H1 (cell line): ENCODE measurements at regions not wholly inside any gene's neighbourhood (a gene's known extent, or its start where the extent isn't known, plus 50 kb on each side); places are given as distances from the start of the nearest gene placed in this dataset.
A peak's percentile ranks its signal among the peaks of the same experiment; 100 is the strongest.

Source experiments
- CTCF ChIA-PET: fragments of 300-600 bp; sonication (Branson Sonifier 250); formaldehyde crosslinking; loops from one replicate; lab custom pipeline; 2021; ENCODE audit not compliant: partially characterized antibody; lab: Charles Lee
- POLR2A ChIA-PET: fragments of 300-600 bp; sonication (Branson Sonifier 250); formaldehyde crosslinking; loops from one replicate; lab custom pipeline; 2021; ENCODE audit warnings: inconsistent platforms; ENCODE audit not compliant: partially characterized antibody; lab: Charles Lee
- DNase-seq, 2 experiments: peaks; one replicate each; pipeline versions ENCODE4 v3.0.0 to v3.0.0-alpha.2; 2010 to 2022; ENCODE audit warnings: low spot score in 2 of 2, low read depth in 1 of 2, mixed read lengths in 1 of 2
- FAIRE-seq: peaks from 2 replicates; lab custom pipeline; 2011; peaks lifted over from hg19 to GRCh38; lab: Jason Lieb, UNC
- H2AFZ ChIP-seq: 2 replicates; pipeline ENCODE4 v1.8.1; 2012; ENCODE audit warnings: low read length, inconsistent platforms
- H2AK5ac ChIP-seq: 2 replicates; pipeline ENCODE4 v1.6.1; 2013; ENCODE audit warnings: low read depth, low read length
- H2BK120ac ChIP-seq: replicated peaks from 2 replicates; pipeline ENCODE3; 2013; ENCODE audit warnings: low read depth, low read length, inconsistent platforms
- H2BK12ac ChIP-seq: 2 replicates; pipeline ENCODE4 v1.6.1; 2013; ENCODE audit warnings: low read depth, low read length
- H2BK15ac ChIP-seq: 2 replicates; pipeline ENCODE4 v1.6.1; 2013; ENCODE audit warnings: low read length
- H2BK20ac ChIP-seq: 2 replicates; pipeline ENCODE4 v1.6.1; 2013; ENCODE audit warnings: low read length
- H2BK5ac ChIP-seq: 2 replicates; pipeline ENCODE4 v1.6.1; 2013; ENCODE audit warnings: low read depth, low read length
- H3K14ac ChIP-seq: 2 replicates; pipeline ENCODE4 v1.6.1; 2013; ENCODE audit warnings: inconsistent platforms; ENCODE audit not compliant: insufficient read length
- H3K18ac ChIP-seq: 2 replicates; pipeline ENCODE4 v1.6.1; 2013; ENCODE audit warnings: low read length; ENCODE audit errors: extremely low read depth
- H3K23ac ChIP-seq: 2 replicates; pipeline ENCODE4 v1.6.1; 2013; ENCODE audit warnings: inconsistent platforms; ENCODE audit not compliant: insufficient read length
- H3K23me2 ChIP-seq: 2 replicates; pipeline ENCODE4 v1.6.1; 2013; ENCODE audit warnings: low read depth, low read length
- H3K27ac ChIP-seq: 2 replicates; pipeline ENCODE4 v1.6.1; 2011; ENCODE audit warnings: low read depth, low read length, inconsistent platforms
- H3K27me3 ChIP-seq, 4 experiments: replicated peaks in 1 of 4; 1 replicate in 1 of 4; 2 replicates in 3 of 4; pipeline versions ENCODE4 v1.6.1 to v1.8.1; 2011 to 2013; ENCODE audit warnings: low read length in 3 of 4, mild to moderate bottlenecking in 3 of 4, inconsistent platforms in 2 of 4, mixed read lengths in 2 of 4, moderate library complexity in 1 of 4; ENCODE audit not compliant: control insufficient read depth in 3 of 4, insufficient read depth in 3 of 4; ENCODE audit errors: extremely low read depth in 1 of 4
- H3K36me3 ChIP-seq, 4 experiments: 2 replicates each; pipeline versions ENCODE4 v1.6.1 to v1.8.1; 2011 to 2013; ENCODE audit warnings: mild to moderate bottlenecking in 4 of 4, low read length in 3 of 4, moderate library complexity in 2 of 4, control low read depth in 1 of 4, inconsistent platforms in 1 of 4; ENCODE audit not compliant: insufficient read depth in 4 of 4, control insufficient read depth in 2 of 4
- H3K4ac ChIP-seq: replicated peaks from 2 replicates; pipeline ENCODE3; 2013; ENCODE audit warnings: low read length, low read depth, mixed read lengths, inconsistent platforms; ENCODE audit not compliant: insufficient read length
- H3K4me1 ChIP-seq, 4 experiments: replicated peaks in 1 of 4; 1 replicate in 1 of 4; 2 replicates in 3 of 4; pipeline versions ENCODE4 v1.6.1 to v1.8.1; 2011 to 2013; ENCODE audit warnings: low read length in 3 of 4, inconsistent platforms in 2 of 4, mixed read lengths in 1 of 4; ENCODE audit not compliant: insufficient read depth in 4 of 4, control insufficient read depth in 3 of 4
- H3K4me2 ChIP-seq, 2 experiments: 2 replicates each; pipeline versions ENCODE4 v1.6.1 to v1.8.1; 2011 to 2013; ENCODE audit warnings: low read depth in 2 of 2, low read length in 2 of 2, control low read depth in 1 of 2, inconsistent platforms in 1 of 2, mild to moderate bottlenecking in 1 of 2; ENCODE audit not compliant: insufficient read depth in 1 of 2
- H3K4me3 ChIP-seq, 4 experiments: fragments of 200-600, 300-600 bp in 1 of 4; sonication (generic), shearing (Covaris generic), sonication (Bioruptor Twin) in 1 of 4; 2 replicates each; pipeline versions ENCODE4 v1.5.1 to v1.8.1; 2011 to 2016; ENCODE audit warnings: low read length in 4 of 4, low read depth in 3 of 4, control low read depth in 2 of 4, inconsistent platforms in 2 of 4, mild to moderate bottlenecking in 2 of 4, mixed read lengths in 1 of 4, moderate library complexity in 1 of 4; ENCODE audit not compliant: insufficient read depth in 2 of 4; ENCODE audit errors: extremely low read depth in 1 of 4
- H3K56ac ChIP-seq: replicated peaks from 2 replicates; pipeline ENCODE3; 2013; ENCODE audit warnings: low read depth, mild to moderate bottlenecking, mixed read lengths, low read length, inconsistent platforms; ENCODE audit not compliant: insufficient read length
- H3K79me1 ChIP-seq: 2 replicates; pipeline ENCODE4 v1.6.1; 2013; ENCODE audit warnings: low read depth, low read length, control low read depth
- H3K79me2 ChIP-seq, 2 experiments: 2 replicates each; pipeline versions ENCODE4 v1.6.1 to v1.8.1; 2012 to 2013; ENCODE audit warnings: low read length in 2 of 2, mild to moderate bottlenecking in 2 of 2, inconsistent platforms in 1 of 2; ENCODE audit not compliant: insufficient read depth in 2 of 2, control insufficient read depth in 1 of 2
- H3K9ac ChIP-seq, 4 experiments: replicated peaks in 1 of 4; 1 replicate in 1 of 4; 2 replicates in 3 of 4; pipeline versions ENCODE4 v1.6.1 to v1.8.1; 2011 to 2013; ENCODE audit warnings: low read depth in 3 of 4, low read length in 3 of 4, control low read depth in 2 of 4, mild to moderate bottlenecking in 2 of 4, moderate library complexity in 2 of 4, inconsistent platforms in 1 of 4; ENCODE audit errors: extremely low read depth in 1 of 4
- H3K9me3 ChIP-seq, 2 experiments: 2 replicates each; pipeline versions ENCODE4 v1.6.1 to v1.8.1; 2012 to 2013; ENCODE audit warnings: mild to moderate bottlenecking in 2 of 2, moderate library complexity in 2 of 2, control low read depth in 1 of 2, inconsistent platforms in 1 of 2, low read depth in 1 of 2, low read length in 1 of 2, mixed read lengths in 1 of 2; ENCODE audit not compliant: insufficient read depth in 2 of 2
- H4K20me1 ChIP-seq, 2 experiments: replicated peaks in 1 of 2; 2 replicates each; pipeline versions ENCODE3 to v1.8.1; 2011 to 2013; ENCODE audit warnings: inconsistent platforms in 2 of 2, low read length in 2 of 2, mild to moderate bottlenecking in 1 of 2; ENCODE audit not compliant: insufficient read depth in 2 of 2, control insufficient read depth in 1 of 2
- H4K5ac ChIP-seq: 2 replicates; pipeline ENCODE4 v1.6.1; 2013; ENCODE audit warnings: low read length, low read depth, mixed read lengths, inconsistent platforms; ENCODE audit not compliant: insufficient read length
- H4K8ac ChIP-seq: 2 replicates; pipeline ENCODE4 v1.8.0; 2013; ENCODE audit warnings: mild to moderate bottlenecking, moderate library complexity, low read length, inconsistent platforms; ENCODE audit not compliant: insufficient read depth; ENCODE audit errors: extremely low read depth
- H4K91ac ChIP-seq: replicated peaks from 2 replicates; pipeline ENCODE3; 2013; ENCODE audit warnings: low read length, mixed read lengths, inconsistent platforms; ENCODE audit not compliant: insufficient read length
- KDM4A ChIP-seq: IDR thresholded peaks from one replicate; pipeline ENCODE4 v1.7.1; 2012; ENCODE audit warnings: low read depth, mild to moderate bottlenecking, moderate library complexity, low read length, inconsistent platforms; ENCODE audit not compliant: severe bottlenecking
- WGBS, 2 experiments: shearing (Covaris generic) in 1 of 2; methylation state at CpG; one replicate each; pipeline versions ENCODE4 v1.1.6 to v1.1.7; 2013 to 2015; ENCODE audit warnings: low lambda C conversion rate in 2 of 2, mixed read lengths in 2 of 2, inconsistent platforms in 1 of 2, low coverage in 1 of 2, missing lambda C conversion rate in 1 of 2; ENCODE audit not compliant: insufficient replicate concordance in 2 of 2, insufficient coverage in 1 of 2, insufficient read length in 1 of 2; ENCODE audit errors: extremely low coverage in 1 of 2, missing lambda C conversion rate in 1 of 2; 5-methylcytosine and 5-hydroxymethylcytosine counted together

- H2AK5ac ChIP-seq, result no peak overlapping the region
- no peak overlapping the region for H3K56ac ChIP-seq
- DNase-seq (no peak), FAIRE-seq (no peak)
- H3K79me2 ChIP-seq, result no peaks in the 10 kb centered on the region
- no peaks in the 10 kb centered on the region for H3K9me3 ChIP-seq
- no peak overlapping the region for H2BK12ac ChIP-seq
- no peaks in the 10 kb centered on the region for H3K36me3 ChIP-seq
- 0 out of 7 replicates have a peak, but pooled peaks cover 0 to 2% (median 0%) of the 10 kb centered on the region in 4 experiments for H3K4me1 ChIP-seq
- no peak overlapping the region for H2BK20ac ChIP-seq
- H4K20me1 ChIP-seq, result no peaks in the 10 kb centered on the region
- H3K4ac ChIP-seq, result peak overlapping the region; percentile 83
- H3K79me1 ChIP-seq, result no peaks in the 10 kb centered on the region
- H4K91ac ChIP-seq, result no peak overlapping the region
- H4K8ac ChIP-seq, result no peak overlapping the region
- H3K18ac ChIP-seq, result no peak overlapping the region
- no peak overlapping the region for H2BK5ac ChIP-seq
- H4K5ac ChIP-seq, result no peak overlapping the region
- no peak overlapping the region for H3K4me2 ChIP-seq
- H3K27me3 ChIP-seq, result no peaks in the 10 kb centered on the region
- H3K23ac ChIP-seq, result no peak overlapping the region
- TF ChIP-seq KDM4A, result no peak
- H3K9ac ChIP-seq, result no peak overlapping the region
- WGBS, 2 experiments, result 94% methylated on average over 1 of the region's 1 CpG; no CpG with 5 or more reads in 1 of the 2 experiments
- ChIA-PET POLR2A (interaction anchor here (1.4 kb wide), 1 partner anchor 127 kb away, joined by 3 read pairs; the partner anchor contains the start of gene STT3B), CTCF (interaction anchor here (0.6 to 1.3 kb wide), 4 partner anchors 10 to 201 kb away, joined by 3 to 4 read pairs (median 3); no protein-coding TSS in a partner anchor)
- H2AFZ ChIP-seq, result peak overlapping the region; percentile 40; the same call in 1 of the 2 replicates
- no peak overlapping the region for H3K14ac ChIP-seq
- no peak overlapping the region for H3K27ac ChIP-seq
- no peaks in the 10 kb centered on the region for H3K23me2 ChIP-seq
- H3K4me3 ChIP-seq, result no peak overlapping the region
- H2BK120ac ChIP-seq, result no peak overlapping the region
- H2BK15ac ChIP-seq, result no peak overlapping the region
These were observed 127.2 kb upstream of the STT3B start for GRCh38 chr3:31405515-31405914.
